ENCODE measurements at regions not wholly inside any gene's neighbourhood (a gene's known extent, or its start where the extent isn't known, plus 50 kb on each side); places are given as distances from the start of the nearest gene placed in this dataset.
"Not testable (repeated sequence)": the region's sequence is repeated elsewhere in the genome, so short reads cannot be mapped to it uniquely, and the experiment has no call there.

GRCh38 chrY:26359869-26360268 is 738.0 kb downstream of the CDY1 start:
- TF ChIP-seq CTCF, POLR2A (IDR thresholded peaks at IDR 0.05): not testable (repeated sequence)
